Naive thymus-derived CD4-positive, alpha-beta T cell (primary cell): ENCODE measurements at regions not wholly inside any gene's neighbourhood (a gene's known extent, or its start where the extent isn't known, plus 50 kb on each side); places are given as distances from the start of the nearest gene placed in this dataset.
A peak's percentile ranks its signal among the peaks of the same experiment; 100 is the strongest.

ENCODE experiments used
- ATAC-seq: fragments of 150-1000 bp; cut with Tn5 transposase; 2 replicates; pipeline ENCODE4 v1.10.0; 2021; ENCODE audit warnings: mild to moderate bottlenecking, moderate library complexity
- CTCF ChIA-PET: fragments of 350-600 bp; sonication (Branson Sonifier 250); formaldehyde crosslinking; loops from one replicate; lab custom pipeline; 2021; ENCODE audit warnings: antibody characterized with exemption; lab: Charles Lee
- POLR2A ChIA-PET: fragments of 350-600 bp; sonication (Branson Sonifier 250); formaldehyde crosslinking; loops from one replicate; lab custom pipeline; 2021; ENCODE audit warnings: antibody characterized with exemption, inconsistent platforms; lab: Charles Lee
- DNase-seq, 9 donors: peaks; one replicate each; pipeline versions ENCODE4 v3.0.0 to v3.0.0-alpha.2; 2020 to 2022; ENCODE audit warnings: mixed read lengths in 1 of 9
- H3K27ac ChIP-seq: one replicate; pipeline ENCODE4 v1.7.0; 2013; ENCODE audit warnings: mild to moderate bottlenecking, low read depth, low read length, moderate library complexity
- H3K27me3 ChIP-seq, 2 donors: one replicate each; pipeline ENCODE4 v1.7.0; 2013; ENCODE audit warnings: low read length in 2 of 2, mild to moderate bottlenecking in 2 of 2, moderate library complexity in 2 of 2; ENCODE audit not compliant: control insufficient read depth in 2 of 2, insufficient read depth in 2 of 2
- H3K36me3 ChIP-seq, 3 experiments: 1 replicate in 2 of 3; 2 replicates in 1 of 3; pipeline ENCODE4 v1.7.0; 2013; ENCODE audit warnings: low read length in 3 of 3, mild to moderate bottlenecking in 3 of 3, moderate library complexity in 1 of 3; ENCODE audit not compliant: insufficient read depth in 3 of 3, control insufficient read depth in 2 of 3
- H3K4me1 ChIP-seq, 2 donors: one replicate each; pipeline ENCODE4 v1.7.0; 2013; ENCODE audit warnings: low read length in 2 of 2, mild to moderate bottlenecking in 2 of 2, moderate library complexity in 1 of 2; ENCODE audit not compliant: control insufficient read depth in 2 of 2, insufficient read depth in 2 of 2
- H3K4me3 ChIP-seq: 2 replicates; pipeline ENCODE4 v1.7.0; 2013; ENCODE audit warnings: mild to moderate bottlenecking, low read length
- H3K9me3 ChIP-seq, 3 experiments: 1 replicate in 2 of 3; 2 replicates in 1 of 3; pipeline ENCODE4 v1.7.0; 2013; ENCODE audit warnings: low read length in 3 of 3; ENCODE audit not compliant: control insufficient read depth in 2 of 3
- H3K27ac Mint-ChIP-seq, 9 donors: one replicate each; pipeline ENCODE4 v1.8.0; 2020 to 2022; ENCODE audit warnings: mixed read lengths in 9 of 9, mild to moderate bottlenecking in 8 of 9, moderate library complexity in 5 of 9, inconsistent platforms in 2 of 9
- H3K27me3 Mint-ChIP-seq, 5 donors: one replicate each; pipeline ENCODE4 v1.8.0; 2021 to 2022; ENCODE audit warnings: mixed read lengths in 5 of 5, mild to moderate bottlenecking in 1 of 5
- H3K36me3 Mint-ChIP-seq, 5 donors: one replicate each; pipeline ENCODE4 v1.8.0; 2020 to 2022; ENCODE audit warnings: mixed read lengths in 5 of 5, mild to moderate bottlenecking in 3 of 5, inconsistent platforms in 1 of 5
- H3K4me1 Mint-ChIP-seq, 7 donors: one replicate each; pipeline ENCODE4 v1.8.0; 2020 to 2022; ENCODE audit warnings: mixed read lengths in 7 of 7, mild to moderate bottlenecking in 3 of 7, inconsistent platforms in 1 of 7
- H3K4me3 Mint-ChIP-seq, 10 donors: one replicate each; pipeline ENCODE4 v1.8.0; 2020 to 2022; ENCODE audit warnings: mild to moderate bottlenecking in 10 of 10, mixed read lengths in 10 of 10, moderate library complexity in 6 of 10, inconsistent platforms in 2 of 10
- H3K9me3 Mint-ChIP-seq, 11 donors: one replicate each; pipeline ENCODE4 v1.8.0; 2020 to 2022; ENCODE audit warnings: mixed read lengths in 11 of 11, mild to moderate bottlenecking in 4 of 11, inconsistent platforms in 1 of 11, moderate library complexity in 1 of 11
- intact Hi-C, 2 donors: fragments of 100-400 bp; cut with micrococcal nuclease; formaldehyde crosslinking; loops; one replicate each; pipeline ENCODE4 v1.15.1; 2023

- no peaks in the 10 kb centered on the region for H3K4me1 ChIP-seq
- H3K9me3 ChIP-seq = no peaks in the 10 kb centered on the region
- Mint-ChIP-seq H3K4me1 (peaks cover 0 to 2% (median 0%) of the 10 kb centered on the region in 7 donors), H3K27me3 (peaks cover 9 to 38% (median 27%) of the 10 kb centered on the region in 5 donors), H3K27ac (no peak overlapping the region), H3K36me3 (no peaks in the 10 kb centered on the region), H3K4me3 (no peak overlapping the region), H3K9me3 (peaks cover 0 to 8% (median 0%) of the 10 kb centered on the region in 11 donors)
- H3K36me3 ChIP-seq = no peaks in the 10 kb centered on the region
- POLR2A ChIA-PET = no interaction called here
- CTCF ChIA-PET = no interaction called here
- no peak overlapping the region for H3K27ac ChIP-seq
- no peak overlapping the region for H3K4me3 ChIP-seq
- H3K27me3 ChIP-seq = no peaks in the 10 kb centered on the region
- DNase-seq = no peak
- intact Hi-C loops = no loop called here
- ATAC-seq = no peak
Observed at GRCh38 chr5:154562244-154562880, 84.3 kb upstream of the HAND1 start.

- POLR2A ChIA-PET = no interaction called here
- Mint-ChIP-seq H3K9me3 (peaks cover 0 to 15% (median 4%) of the 10 kb centered on the region in 11 donors), H3K36me3 (no peaks in the 10 kb centered on the region), H3K4me1 (peaks cover 0 to 2% (median 0%) of the 10 kb centered on the region in 7 donors), H3K4me3 (no peak overlapping the region), H3K27me3 (peaks cover 9 to 30% (median 20%) of the 10 kb centered on the region in 5 donors), H3K27ac (no peak overlapping the region)
- Histone ChIP-seq H3K36me3 (no peaks in the 10 kb centered on the region), H3K27me3 (no peaks in the 10 kb centered on the region), H3K4me3 (no peak overlapping the region), H3K4me1 (no peaks in the 10 kb centered on the region), H3K27ac (no peak overlapping the region), H3K9me3 (no peaks in the 10 kb centered on the region)
- DNase-seq (no peak), ATAC-seq (no peak)
- CTCF ChIA-PET = no interaction called here
- intact Hi-C loops = no loop called here
Observed at GRCh38 chr5:154559398-154560276, 81.6 kb upstream of the HAND1 start.

GRCh38 chr5:154557548-154557947 lies 79.5 kb upstream of the HAND1 start:
- Mint-ChIP-seq H3K27ac (no peak overlapping the region), H3K9me3 (peaks cover 0 to 30% (median 6%) of the 10 kb centered on the region in 11 donors), H3K36me3 (no peaks in the 10 kb centered on the region), H3K27me3 (peaks cover under 1 to 24% (median 10%) of the 10 kb centered on the region in 5 donors), H3K4me1 (peaks cover 0 to 2% (median 0%) of the 10 kb centered on the region in 7 donors), H3K4me3 (no peak overlapping the region)
- CTCF ChIA-PET = no interaction called here
- POLR2A ChIA-PET = interaction anchor here (0.7 kb wide), 1 partner anchor 20 kb away, joined by 3 read pairs; no protein-coding TSS in a partner anchor
- no peaks in the 10 kb centered on the region for H3K4me1 ChIP-seq
- DNase-seq (no peak), ATAC-seq (no peak)
- no peak overlapping the region for H3K27ac ChIP-seq
- no peaks in the 10 kb centered on the region for H3K27me3 ChIP-seq
- H3K9me3 ChIP-seq = peaks cover 0 to 6% (median 0%) of the 10 kb centered on the region in 3 experiments
- intact Hi-C loops = no loop called here
- H3K36me3 ChIP-seq = no peaks in the 10 kb centered on the region
- H3K4me3 ChIP-seq = no peak overlapping the region

GRCh38 chr5:154547551-154547950 lies 69.5 kb upstream of the HAND1 start:
- Mint-ChIP-seq H3K4me3 (no peak overlapping the region), H3K4me1 (no peaks in the 10 kb centered on the region), H3K27ac (no peak overlapping the region), H3K36me3 (no peaks in the 10 kb centered on the region), H3K27me3 (peaks cover 15 to 30% (median 25%) of the 10 kb centered on the region in 5 donors), H3K9me3 (peaks cover 0 to 11% (median 1%) of the 10 kb centered on the region in 11 donors)
- Histone ChIP-seq H3K27me3 (no peaks in the 10 kb centered on the region), H3K9me3 (no peaks in the 10 kb centered on the region), H3K36me3 (no peaks in the 10 kb centered on the region), H3K4me1 (no peaks in the 10 kb centered on the region), H3K27ac (no peak overlapping the region), H3K4me3 (no peak overlapping the region)
- ATAC-seq (no peak), DNase-seq (no peak)
- POLR2A ChIA-PET = no interaction called here
- CTCF ChIA-PET = interaction anchor here (0.5 kb wide), 1 partner anchor 11 kb away, joined by 3 read pairs; no protein-coding TSS in a partner anchor
- intact Hi-C loops = no loop called here

GRCh38 chr5:154546719-154547118 lies 68.7 kb upstream of the HAND1 start:
- no peaks in the 10 kb centered on the region for H3K36me3 Mint-ChIP-seq
- ATAC-seq = no peak
- no peaks in the 10 kb centered on the region for H3K4me1 Mint-ChIP-seq
- Histone ChIP-seq H3K4me3 (no peak overlapping the region), H3K36me3 (no peaks in the 10 kb centered on the region), H3K4me1 (no peaks in the 10 kb centered on the region), H3K9me3 (no peaks in the 10 kb centered on the region), H3K27me3 (no peaks in the 10 kb centered on the region), H3K27ac (no peak overlapping the region)
- peaks cover 0 to 10% (median 1%) of the 10 kb centered on the region in 11 donors for H3K9me3 Mint-ChIP-seq
- DNase-seq = no peak
- no peak overlapping the region for H3K27ac Mint-ChIP-seq
- intact Hi-C loops = no loop called here
- CTCF ChIA-PET = no interaction called here
- peaks cover 15 to 33% (median 25%) of the 10 kb centered on the region in 5 donors for H3K27me3 Mint-ChIP-seq
- POLR2A ChIA-PET = no interaction called here
- H3K4me3 Mint-ChIP-seq = no peak overlapping the region

- no peaks in the 10 kb centered on the region for H3K36me3 Mint-ChIP-seq
Observed at GRCh38 chr5:154544646-154545045, 66.6 kb upstream of the HAND1 start.

More at GRCh38 chr5:154544646-154545045, 66.6 kb upstream of the HAND1 start:
- H3K27me3 ChIP-seq = no peaks in the 10 kb centered on the region
- no peak overlapping the region for H3K4me3 ChIP-seq
- DNase-seq = no peak
- H3K4me1 ChIP-seq = no peaks in the 10 kb centered on the region
- POLR2A ChIA-PET = no interaction called here
- CTCF ChIA-PET = no interaction called here
- Mint-ChIP-seq H3K4me3 (no peak overlapping the region), H3K4me1 (no peaks in the 10 kb centered on the region), H3K27ac (no peak overlapping the region), H3K9me3 (peaks cover 0 to 2% (median 0%) of the 10 kb centered on the region in 11 donors), H3K27me3 (peaks cover 10 to 26% (median 17%) of the 10 kb centered on the region in 5 donors)
- H3K36me3 ChIP-seq = no peaks in the 10 kb centered on the region
- H3K9me3 ChIP-seq = no peaks in the 10 kb centered on the region
- peak; percentile 32 for ATAC-seq
- H3K27ac ChIP-seq = no peak overlapping the region
- intact Hi-C loops = no loop called here
